ENCODE measurements at regions not wholly inside any gene's neighbourhood (a gene's known extent, or its start where the extent isn't known, plus 50 kb on each side); places are given as distances from the start of the nearest gene placed in this dataset.

DNA sequence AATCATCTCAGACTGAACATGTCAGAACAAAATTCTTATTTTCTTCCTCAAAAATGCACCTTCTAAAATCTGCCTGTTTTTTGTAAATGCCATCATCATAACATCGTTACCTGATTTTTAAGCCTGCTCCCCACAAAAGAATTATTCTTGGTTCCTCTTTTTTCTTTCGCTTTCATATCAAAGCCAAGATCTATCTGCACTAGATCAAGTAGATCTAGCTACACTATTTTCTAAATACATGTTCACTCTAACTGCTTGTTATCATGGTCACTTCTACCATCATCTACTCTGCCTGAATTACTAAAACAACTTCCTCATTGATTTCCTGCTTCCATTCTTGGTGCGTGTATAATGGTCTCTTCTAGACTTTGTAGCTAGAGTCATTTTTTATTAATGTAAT lies 217.7 kb downstream of the ARPP21 start:
- TF ChIP-seq, protein P1, sequence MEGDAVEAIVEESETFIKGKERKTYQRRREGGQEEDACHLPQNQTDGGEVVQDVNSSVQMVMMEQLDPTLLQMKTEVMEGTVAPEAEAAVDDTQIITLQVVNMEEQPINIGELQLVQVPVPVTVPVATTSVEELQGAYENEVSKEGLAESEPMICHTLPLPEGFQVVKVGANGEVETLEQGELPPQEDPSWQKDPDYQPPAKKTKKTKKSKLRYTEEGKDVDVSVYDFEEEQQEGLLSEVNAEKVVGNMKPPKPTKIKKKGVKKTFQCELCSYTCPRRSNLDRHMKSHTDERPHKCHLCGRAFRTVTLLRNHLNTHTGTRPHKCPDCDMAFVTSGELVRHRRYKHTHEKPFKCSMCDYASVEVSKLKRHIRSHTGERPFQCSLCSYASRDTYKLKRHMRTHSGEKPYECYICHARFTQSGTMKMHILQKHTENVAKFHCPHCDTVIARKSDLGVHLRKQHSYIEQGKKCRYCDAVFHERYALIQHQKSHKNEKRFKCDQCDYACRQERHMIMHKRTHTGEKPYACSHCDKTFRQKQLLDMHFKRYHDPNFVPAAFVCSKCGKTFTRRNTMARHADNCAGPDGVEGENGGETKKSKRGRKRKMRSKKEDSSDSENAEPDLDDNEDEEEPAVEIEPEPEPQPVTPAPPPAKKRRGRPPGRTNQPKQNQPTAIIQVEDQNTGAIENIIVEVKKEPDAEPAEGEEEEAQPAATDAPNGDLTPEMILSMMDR (IDR thresholded peaks at IDR 0.05; ENCODE audit: control extremely low read depth in 1 of 3, insufficient read depth in 1 of 3, low read depth in 1 of 3, low read length in 3 of 3) = no peak
- no peak for TF ChIP-seq TAF1 (IDR thresholded peaks at IDR 0.05; ENCODE audit: low read depth, low read length)

Data from H1 (cell line).